SW 1271 (cell line): ENCODE measurements at regions not wholly inside any gene's neighbourhood (a gene's known extent, or its start where the extent isn't known, plus 50 kb on each side); places are given as distances from the start of the nearest gene placed in this dataset.

Source experiments
- DNase-seq, 2 experiments: peaks; one replicate each; lab custom pipeline; 2025; lab: John Stamatoyannopoulos, UW

DNA sequence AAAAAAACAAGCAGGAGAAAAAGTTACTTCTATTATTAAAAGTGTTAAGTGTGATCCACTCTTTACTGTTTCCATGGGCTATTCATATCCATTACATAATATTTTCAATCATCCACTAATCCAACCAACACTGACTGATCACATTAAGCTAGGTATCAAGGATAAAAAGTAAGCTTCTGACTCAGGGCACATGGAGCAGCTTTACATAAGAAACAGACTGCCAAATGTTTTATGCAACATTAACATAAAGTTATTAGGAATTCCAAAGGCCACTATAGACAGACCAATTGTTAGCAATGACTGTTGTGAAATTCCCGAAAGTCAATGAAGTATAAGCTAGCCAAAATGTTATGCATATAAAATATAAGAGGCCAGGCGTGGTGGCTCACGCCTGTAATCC is 277.6 kb downstream of the ZEB2 start:
- DNase-seq, result no peak

- no peak for DNase-seq
Observed at GRCh38 chr2:144241801-144242200, 278.1 kb downstream of the ZEB2 start.

DNA sequence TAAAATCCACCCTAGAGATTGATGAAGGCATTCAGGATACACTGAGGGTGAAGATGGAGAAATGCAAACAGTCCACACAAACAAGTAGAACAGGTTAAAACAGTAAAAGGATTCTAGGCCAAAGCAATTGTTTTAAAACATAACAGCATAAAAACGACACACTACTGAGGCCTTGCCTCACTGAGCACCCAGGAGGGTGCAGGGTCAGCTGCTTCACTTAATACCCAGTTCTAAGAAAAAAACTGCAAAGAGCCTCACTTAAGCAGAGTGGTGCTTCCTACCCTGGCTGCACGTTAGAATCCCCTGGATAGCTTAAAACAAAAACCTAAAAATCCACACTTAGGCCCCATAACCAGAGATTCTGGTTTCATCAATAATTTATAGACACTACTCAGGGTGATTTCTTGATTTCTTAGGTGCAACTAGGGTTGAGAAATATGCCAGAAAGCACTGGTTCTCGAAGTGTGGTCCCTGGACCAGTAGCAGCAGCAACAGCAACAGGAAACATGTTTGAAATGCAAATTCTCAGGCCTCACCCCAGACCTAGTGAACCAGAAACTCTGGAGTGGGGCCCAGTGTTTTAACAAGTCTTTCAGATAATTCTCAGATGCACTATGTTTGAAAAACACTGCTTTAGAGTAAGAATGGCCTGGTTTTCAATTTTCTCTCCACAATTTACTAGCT is 279.1 kb downstream of the ZEB2 start:
- DNase-seq, result no peak

GRCh38 chr2:144239726-144240125 is 280.2 kb downstream of the ZEB2 start:
- DNase-seq, result no peak

DNA sequence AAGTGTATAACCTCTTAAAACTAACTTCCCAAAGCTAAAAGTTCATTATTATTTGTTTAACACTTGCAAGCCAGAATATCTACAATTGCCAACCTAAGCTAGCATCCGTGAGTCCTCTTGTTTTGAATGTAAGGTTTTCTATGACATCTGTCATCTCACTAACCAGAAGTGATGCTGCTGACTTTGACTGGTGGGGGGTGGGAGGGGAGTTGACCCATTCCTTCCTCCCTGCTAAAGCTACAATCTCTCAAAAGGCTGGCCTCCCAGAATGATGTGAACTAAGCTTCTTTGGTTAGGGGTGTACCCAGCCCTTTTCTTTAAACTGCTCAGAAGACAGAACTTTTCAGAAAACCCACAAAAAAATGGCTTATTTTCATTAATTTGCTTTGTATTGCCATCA is 280.6 kb downstream of the ZEB2 start:
- DNase-seq, result no peak

GRCh38 chr2:144237830-144238627 is 281.9 kb downstream of the ZEB2 start:
- no peak for DNase-seq

- DNase-seq, result no peak
Observed at GRCh38 chr2:144237108-144237507, 282.8 kb downstream of the ZEB2 start.

GRCh38 chr2:144235050-144235449 is 284.9 kb downstream of the ZEB2 start:
- DNase-seq, result no peak

- no peak for DNase-seq
Observed at GRCh38 chr2:144234542-144234871, 285.4 kb downstream of the ZEB2 start.

GRCh38 chr2:144233733-144234541 is 286.0 kb downstream of the ZEB2 start:
- no peak for DNase-seq

GRCh38 chr2:144233317-144233716 is 286.6 kb downstream of the ZEB2 start:
- DNase-seq, result no peak

DNA sequence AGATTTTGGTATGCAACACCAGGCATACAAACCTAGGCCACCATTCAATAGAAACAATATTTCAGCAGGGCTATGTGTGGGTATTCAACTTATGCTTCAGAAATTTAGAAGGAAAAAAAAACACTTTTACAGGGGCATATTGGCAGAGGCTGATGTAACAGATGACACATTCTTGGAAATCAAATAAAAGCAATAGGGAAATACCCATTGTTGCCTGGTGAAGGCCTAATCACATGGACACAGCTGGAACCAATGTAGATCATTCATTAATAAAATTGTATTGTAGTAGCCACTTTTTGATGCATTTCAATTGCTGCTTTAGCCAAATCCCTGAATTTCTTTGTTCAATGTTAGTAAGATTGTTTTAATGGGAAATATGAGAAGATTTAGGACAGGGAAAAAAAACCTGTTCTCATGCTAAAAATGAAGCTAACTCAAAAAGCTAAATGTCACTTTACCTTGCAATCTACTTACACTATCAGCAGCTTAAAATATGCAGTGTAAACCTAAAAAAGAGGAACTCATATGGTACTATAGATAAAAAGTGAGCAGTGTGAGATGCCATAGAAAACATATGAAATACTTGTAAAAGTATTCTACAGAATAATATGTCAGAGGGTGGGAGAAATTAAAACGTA is 289.4 kb downstream of the ZEB2 start:
- DNase-seq, result no peak

DNA sequence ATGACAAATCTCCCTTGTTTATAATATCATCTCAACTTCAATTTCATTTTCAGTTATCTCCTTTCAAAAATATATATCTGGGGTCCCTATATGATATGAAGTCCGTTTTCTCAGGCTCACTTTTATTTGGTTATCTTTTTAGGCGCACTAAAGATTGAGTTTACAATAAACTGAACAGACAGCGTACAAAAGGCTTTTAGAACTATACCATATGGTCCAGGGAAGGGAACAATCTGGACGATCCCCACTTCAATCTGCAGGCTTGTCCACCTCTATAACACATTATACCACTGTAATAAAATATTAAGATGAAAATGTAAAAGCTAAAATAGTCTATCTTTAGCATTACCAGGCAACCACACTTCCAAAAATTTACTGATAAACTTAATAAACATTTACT is 289.9 kb downstream of the ZEB2 start:
- no peak for DNase-seq

DNA sequence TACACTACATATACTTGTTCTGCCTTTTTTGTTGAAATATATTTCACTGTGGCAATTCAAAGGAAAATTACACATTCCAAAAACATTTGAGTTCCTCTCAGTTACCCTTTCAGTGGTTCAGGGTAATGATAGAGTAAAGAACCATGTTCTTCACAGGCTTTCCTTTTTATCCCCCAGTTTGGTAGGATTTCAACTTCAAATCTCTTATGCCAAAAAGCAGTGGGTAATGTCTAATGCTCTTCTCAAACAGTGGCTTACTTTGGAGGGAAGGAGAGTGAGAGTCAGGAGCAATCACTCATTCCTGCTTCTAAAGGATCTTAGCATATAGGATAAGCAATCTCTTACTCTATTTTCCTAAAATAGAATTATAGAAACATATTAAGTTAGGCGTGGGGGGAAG is 290.6 kb downstream of the ZEB2 start:
- DNase-seq, result no peak

GRCh38 chr2:144227427-144228105 is 292.4 kb downstream of the ZEB2 start:
- DNase-seq, result no peak

DNA sequence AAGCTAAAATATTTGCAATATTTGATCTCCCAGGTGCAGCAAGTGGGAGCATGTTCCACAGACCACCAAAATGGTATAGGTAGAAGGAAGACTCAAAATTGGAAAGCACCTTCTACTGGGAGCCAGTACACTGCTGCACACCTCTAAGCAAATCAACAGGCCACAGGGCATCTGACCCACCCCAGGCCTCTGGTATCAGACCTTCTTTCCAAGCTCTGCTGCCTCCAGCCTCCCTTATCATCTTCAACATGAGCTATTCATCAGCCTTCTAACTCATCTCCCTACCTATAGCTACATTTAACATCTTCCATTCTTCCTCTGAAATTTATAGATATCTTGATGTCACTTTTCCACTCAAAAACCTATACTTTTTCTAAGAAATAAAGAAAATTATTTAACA is 294.8 kb downstream of the ZEB2 start:
- DNase-seq, result no peak

GRCh38 chr2:144224472-144224871 is 295.4 kb downstream of the ZEB2 start:
- DNase-seq, result no peak

DNA sequence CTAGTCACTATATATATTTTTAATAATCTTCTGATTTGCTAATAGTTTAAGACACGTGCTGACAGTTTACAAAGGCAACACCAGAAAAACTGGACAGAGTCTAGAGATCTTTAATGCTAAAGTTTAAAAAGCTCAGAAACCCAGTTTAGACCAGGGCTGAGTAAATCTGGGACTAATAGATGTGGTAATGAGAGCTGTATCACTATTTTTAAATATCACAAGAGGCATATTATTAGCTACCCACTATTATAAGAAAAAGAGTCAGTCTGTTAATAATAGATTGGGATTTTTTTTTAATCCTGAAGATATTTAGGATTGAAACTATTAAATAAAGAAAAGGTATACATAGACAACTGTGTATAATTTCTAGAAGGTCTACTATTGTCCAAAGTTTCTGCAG is 299.9 kb downstream of the ZEB2 start:
- no peak for DNase-seq

DNA sequence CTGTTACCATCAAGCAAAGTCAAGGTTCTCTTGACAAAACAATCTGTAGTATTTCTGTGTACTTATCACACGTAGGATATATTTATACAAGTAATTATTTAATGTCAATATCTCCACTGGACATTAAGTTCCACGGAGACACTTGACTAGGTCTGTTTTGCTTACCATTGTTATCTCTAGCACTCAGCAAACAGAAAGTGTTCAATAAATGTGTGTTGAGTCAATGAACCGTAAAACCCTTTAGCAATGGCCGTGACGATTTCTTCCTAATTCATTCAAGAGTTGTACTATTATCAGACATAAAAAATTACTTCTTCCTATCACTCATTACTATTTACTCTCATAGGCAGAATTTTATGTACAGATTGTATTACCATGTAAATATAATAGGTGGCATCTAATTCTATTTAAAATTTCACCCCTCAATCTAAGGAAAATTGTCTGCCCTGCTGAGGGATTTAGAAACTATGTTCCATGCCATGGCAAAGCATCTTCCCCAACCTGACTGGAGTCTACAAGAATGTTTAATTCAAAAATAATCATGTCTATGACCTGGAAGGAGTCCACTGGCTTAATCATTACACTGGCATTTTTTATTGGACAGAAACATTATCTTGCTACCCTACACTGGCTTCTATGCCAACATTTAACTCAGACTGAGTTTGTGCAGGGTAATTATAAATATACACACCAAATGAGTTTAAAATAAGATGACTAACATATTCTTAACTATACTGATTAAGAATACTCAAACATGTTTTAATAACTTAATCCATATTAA is 301.9 kb downstream of the ZEB2 start:
- DNase-seq, result no peak

GRCh38 chr2:144215701-144216675 is 303.9 kb downstream of the ZEB2 start:
- DNase-seq, result no peak
